GM19452 (cell line): ENCODE measurements at regions not wholly inside any gene's neighbourhood (a gene's known extent, or its start where the extent isn't known, plus 50 kb on each side); places are given as distances from the start of the nearest gene placed in this dataset.

Source experiments
- ATAC-seq: cut with Tn5 transposase; IDR thresholded peaks from one replicate; pipeline ENCODE4 v1.9.1; 2021; ENCODE audit not compliant: unreplicated experiment

DNA sequence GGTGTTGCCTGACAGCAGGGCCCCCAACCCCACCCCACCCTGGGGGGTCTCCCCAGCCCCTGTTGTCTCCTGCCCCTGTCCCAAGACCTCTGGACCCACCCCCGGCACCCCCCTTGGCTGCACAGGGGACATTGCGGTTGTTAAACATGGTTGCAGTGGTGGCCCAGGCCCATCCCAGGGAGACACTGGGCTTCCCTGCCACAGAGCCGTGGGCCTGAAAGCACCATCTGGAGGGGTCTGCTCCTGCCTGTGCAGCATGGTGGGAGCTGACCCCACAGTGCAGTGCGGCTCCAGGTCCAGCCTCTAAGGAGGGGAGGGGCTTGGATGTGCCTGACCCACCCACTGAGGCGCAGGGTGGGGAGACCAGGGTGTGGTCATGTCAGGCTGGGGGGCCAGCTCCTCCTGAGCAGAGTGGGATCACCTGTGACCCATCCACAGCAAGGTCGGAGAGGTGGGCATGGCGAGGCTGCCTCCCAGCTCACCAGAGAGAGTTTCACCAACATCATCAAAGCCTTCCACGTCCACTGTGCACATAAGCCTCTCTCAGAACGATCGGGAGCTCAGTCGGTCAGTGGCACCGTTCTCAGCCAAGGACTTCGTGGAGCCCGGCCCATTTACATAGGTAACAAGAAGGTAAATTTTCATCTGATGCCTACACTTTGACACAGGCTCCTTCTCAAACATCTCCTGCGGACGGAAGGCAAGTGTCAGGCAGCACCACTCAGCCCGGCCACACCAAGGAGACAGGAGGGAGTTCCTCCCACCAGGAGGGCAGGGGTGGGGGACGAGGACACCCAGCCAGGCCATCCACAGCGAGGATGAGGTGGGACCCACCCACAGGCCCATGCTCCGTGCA is 201.1 kb downstream of the BRD1 start:
- no peak for ATAC-seq

DNA sequence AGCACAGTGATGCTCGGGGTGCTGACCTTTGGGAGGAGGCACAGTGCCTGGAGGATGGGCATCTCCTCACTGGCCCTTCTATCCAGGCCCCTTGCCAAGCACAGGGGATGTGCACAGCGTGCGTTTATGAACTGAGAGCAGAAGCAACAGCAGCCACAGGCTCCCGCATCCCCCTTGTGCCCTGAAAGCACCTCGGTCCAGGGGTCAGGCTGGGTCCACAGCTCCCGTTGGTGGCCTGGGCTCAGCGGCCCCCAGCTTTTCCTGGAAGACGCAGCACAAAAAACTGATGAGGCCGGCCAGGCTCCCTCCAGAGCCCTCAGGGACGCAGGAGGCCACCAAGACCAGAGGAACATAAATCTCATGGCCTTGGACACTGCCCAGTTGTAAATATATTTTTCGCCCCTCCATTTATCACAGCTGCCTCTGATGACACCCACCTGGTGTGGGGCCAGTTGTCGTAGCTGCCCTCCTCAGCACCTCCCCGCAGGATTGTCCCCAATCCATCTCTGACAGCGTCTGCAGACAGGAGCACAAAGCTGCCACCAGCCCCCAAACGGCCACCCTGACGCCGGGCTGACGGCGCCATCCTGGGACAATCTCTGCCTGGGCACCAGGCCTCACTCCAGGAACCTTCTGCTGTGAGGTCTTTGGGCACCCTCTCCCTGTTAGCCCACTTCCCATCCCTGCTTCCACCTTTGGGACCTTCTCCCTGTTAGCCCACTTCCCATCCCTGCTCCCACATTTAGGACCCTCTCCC is 203.1 kb downstream of the BRD1 start:
- ATAC-seq = no peak

DNA sequence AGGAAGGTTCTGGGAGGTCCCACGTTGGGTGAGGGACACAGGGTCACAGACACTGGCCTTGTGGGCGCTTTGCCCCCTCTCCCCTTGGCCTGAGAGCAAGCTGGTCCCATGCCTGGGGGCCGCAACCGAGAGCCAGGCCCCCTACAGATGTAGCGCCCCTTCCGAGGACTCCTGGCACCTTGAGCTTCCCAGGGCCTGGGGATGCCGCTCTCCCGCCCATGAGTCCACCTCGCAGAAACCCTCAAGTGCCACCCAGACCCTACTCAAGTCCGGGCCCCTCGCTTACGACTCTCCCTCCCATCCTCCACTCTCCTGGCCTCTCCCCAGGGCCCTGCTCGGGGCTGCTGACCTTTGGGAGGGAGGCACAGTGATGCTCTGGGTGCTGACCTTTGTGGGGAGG is 204.0 kb downstream of the BRD1 start:
- no peak for ATAC-seq

- no peak for ATAC-seq
Observed at GRCh38 chr22:49623176-49623575, 204.5 kb downstream of the BRD1 start.

- ATAC-seq = no peak
Observed at GRCh38 chr22:49622241-49623105, 205.2 kb downstream of the BRD1 start.

GRCh38 chr22:49621601-49622210 is 206.0 kb downstream of the BRD1 start:
- no peak for ATAC-seq

- no peak for ATAC-seq
Observed at GRCh38 chr22:49620666-49621065, 207.0 kb downstream of the BRD1 start.

DNA sequence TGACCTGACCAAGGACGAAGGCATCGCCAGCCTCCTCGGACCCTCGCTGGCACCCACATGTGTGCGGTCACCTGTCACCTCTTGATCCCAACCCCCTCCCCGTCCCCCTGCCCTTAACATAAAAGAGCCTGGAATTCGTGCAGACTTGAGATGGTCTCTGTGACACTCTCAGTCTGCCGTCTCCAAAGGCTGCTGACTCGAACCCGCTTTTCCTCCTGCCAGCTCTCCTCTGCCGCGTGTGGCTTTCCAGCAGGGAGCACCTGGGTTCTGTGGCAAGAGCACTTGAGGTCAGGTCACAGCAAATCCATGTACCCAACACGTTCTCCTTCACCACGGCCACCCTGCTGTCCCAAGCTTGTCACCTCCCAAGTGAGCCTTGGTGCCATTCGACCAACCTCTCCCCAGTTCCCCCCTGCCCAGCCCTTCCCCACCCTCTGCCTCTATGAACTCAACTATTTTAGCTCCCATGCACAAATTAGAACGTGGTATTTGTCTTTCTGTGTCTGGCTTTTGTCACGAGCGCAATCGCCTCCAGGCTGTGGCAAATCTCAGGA is 207.6 kb downstream of the BRD1 start:
- ATAC-seq = no peak

- no peak for ATAC-seq
Observed at GRCh38 chr22:49619301-49619700, 208.4 kb downstream of the BRD1 start.

GRCh38 chr22:49618677-49618953 is 209.1 kb downstream of the BRD1 start:
- ATAC-seq = no peak

GRCh38 chr22:49617866-49618676 is 209.6 kb downstream of the BRD1 start:
- no peak for ATAC-seq

DNA sequence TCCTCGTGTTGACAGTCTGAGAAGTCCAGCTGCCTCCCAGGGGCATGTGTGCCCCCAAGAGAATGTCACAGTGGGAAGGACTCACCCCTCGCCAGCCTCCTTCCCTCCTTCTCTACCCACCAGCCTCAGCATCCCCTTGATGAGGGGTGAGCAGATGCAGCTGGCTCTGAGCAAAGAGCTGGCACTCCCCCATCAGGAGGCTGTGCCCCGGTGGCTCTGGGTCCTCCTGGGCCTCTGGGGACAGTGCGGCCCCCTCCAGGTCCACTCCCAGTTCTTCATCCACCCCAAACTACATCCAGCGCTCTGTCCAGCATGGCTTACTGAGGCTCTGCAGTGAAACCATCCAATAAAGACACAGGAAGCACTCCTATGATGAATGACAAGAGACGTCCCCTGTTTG is 210.4 kb downstream of the BRD1 start:
- no peak for ATAC-seq

DNA sequence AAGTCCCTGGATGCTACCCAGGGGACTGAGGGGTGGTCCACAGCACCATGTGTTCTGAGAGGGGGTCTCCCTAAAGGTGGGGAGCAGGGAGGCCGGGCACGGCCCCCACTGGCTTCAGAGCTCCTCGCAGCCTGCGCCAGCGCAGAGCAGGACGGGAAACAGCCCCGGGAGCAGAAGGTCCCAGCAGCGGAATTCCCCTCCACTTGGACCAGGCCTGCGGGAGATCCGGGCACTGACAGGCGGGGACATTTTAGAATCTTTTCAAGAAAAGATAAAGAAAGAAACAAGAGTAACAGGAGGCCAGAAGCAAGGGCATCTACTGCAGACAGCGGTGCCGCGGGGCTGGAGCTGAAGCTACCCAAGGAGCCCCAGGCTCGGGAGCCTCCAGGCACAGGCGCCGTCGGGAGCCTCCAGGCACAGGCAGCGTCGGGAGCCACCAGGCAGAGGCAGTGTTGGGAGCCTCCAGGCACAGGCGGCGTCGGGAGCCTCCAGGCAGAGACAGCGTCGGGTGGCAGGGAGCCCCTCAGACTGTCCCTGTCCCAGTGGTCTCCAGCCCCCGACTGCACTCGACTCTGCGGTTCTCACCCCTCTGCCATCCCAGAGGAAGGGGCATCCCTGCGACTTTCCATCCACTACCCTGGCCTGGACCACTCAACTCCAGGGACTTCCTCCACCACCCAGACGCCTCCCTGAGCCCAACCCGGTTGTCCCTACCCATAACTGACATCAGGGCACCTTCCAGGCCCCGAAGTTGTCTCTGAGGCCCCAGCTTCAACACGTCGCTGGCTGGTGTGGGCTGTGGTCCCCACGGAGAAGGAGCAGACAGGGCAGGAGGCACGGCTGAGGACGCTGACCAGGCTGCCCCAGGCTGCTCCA is 211.1 kb downstream of the BRD1 start:
- ATAC-seq = no peak

DNA sequence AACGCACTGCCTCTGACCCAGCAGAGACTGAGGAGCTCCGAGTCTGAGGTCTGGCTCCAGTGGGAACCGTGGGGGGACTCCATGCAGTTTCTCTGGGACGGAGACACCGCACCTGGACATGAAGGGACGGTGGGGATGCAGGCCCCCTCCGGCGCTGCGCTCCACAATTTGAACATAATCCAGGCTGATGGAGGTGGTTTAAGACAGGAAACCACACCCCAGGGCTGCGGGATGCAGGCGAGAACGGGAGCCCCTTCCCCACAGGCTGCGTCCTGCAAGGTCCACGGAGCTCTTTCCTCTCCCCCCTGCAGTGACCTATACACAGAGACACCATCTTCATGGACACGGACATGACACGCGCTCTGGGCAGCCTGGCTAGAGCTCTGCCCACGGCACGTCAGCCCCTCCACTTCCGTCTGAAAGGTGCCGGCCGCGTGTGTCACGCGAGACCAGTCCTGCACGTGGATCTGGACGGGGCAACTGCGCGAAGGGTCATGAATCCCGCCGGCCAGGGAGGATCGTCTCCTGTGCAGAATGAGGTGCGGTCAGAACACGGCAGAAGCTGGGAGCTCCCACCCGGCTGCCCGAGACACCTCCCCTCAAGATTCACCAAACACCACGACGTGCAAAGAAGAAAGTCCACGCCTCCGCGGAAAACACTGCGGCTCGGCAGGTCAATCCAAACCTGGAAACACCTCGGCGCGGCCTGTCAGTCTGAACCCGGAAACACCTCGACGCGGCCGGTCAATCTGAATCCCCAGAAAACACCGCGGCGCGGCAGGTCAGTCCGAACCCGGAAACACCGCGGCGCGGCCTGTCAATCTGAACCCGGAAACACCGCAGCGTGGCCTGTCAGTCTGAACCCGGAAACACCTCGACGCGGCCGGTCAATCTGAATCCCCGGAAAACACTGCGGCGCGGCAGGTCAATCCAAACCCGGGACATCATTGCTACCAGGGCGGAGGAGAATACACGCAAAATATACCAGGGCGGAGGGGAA is 212.4 kb downstream of the BRD1 start:
- ATAC-seq = no peak

GRCh38 chr22:49613511-49614270 is 214.0 kb downstream of the BRD1 start:
- no peak for ATAC-seq

DNA sequence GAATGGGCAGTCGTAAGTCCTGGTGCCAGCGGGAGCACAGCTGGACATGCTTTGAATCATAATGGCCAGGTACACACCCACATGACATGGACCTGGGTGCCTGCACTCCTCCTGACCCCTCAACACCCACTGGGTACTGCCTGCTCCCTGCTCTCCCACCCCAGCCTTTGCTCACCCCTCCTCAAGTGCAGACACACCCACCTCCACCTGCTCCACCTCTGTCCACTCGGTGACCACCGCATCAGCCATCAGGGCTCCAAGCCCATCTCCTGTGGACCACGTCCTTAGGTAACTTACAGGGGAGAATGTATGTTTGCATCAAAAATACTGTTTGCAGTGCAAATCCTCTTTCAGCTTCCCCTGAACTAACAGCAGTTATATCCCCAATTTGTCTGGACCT is 214.6 kb downstream of the BRD1 start:
- ATAC-seq = no peak

- no peak for ATAC-seq
Observed at GRCh38 chr22:49609207-49609876, 218.3 kb downstream of the BRD1 start.
